NCI-H1417 treated with DMSO at 0.1 percent for 48 hours (cell line): ENCODE measurements at regions not wholly inside any gene's neighbourhood (a gene's known extent, or its start where the extent isn't known, plus 50 kb on each side); places are given as distances from the start of the nearest gene placed in this dataset.

Source experiments
- DNase-seq: peaks from one replicate; lab custom pipeline; 2025; lab: John Stamatoyannopoulos, UW

GRCh38 chr17:77394540-77395295 lies 253.9 kb downstream of the SEC14L1 start:
- no peak for DNase-seq

GRCh38 chr17:77395501-77396048 lies 254.8 kb downstream of the SEC14L1 start:
- DNase-seq: no peak

GRCh38 chr17:77396610-77397009 lies 255.8 kb downstream of the SEC14L1 start:
- no peak for DNase-seq

- DNase-seq: no peak
These were observed 257.5 kb downstream of the SEC14L1 start for GRCh38 chr17:77398274-77398673.

GRCh38 chr17:77399319-77399957 lies 258.7 kb downstream of the SEC14L1 start:
- no peak for DNase-seq

GRCh38 chr17:77400445-77400870 lies 259.7 kb downstream of the SEC14L1 start:
- no peak for DNase-seq

- no peak for DNase-seq
These were observed 261.5 kb downstream of the SEC14L1 start for GRCh38 chr17:77402159-77402731.

GRCh38 chr17:77403854-77404253 lies 263.1 kb downstream of the SEC14L1 start:
- no peak for DNase-seq

GRCh38 chr17:77404812-77405581 lies 264.2 kb downstream of the SEC14L1 start:
- no peak for DNase-seq

- DNase-seq: no peak
These were observed 265.3 kb downstream of the SEC14L1 start for GRCh38 chr17:77405867-77406732.

GRCh38 chr17:77407321-77408277 lies 266.8 kb downstream of the SEC14L1 start:
- DNase-seq: no peak

- no peak for DNase-seq
These were observed 267.5 kb downstream of the SEC14L1 start for GRCh38 chr17:77408284-77408683.

GRCh38 chr17:77409282-77410161 lies 268.8 kb downstream of the SEC14L1 start:
- DNase-seq: no peak

GRCh38 chr17:77410470-77410869 lies 269.7 kb downstream of the SEC14L1 start:
- DNase-seq: no peak

- no peak for DNase-seq
These were observed 274.1 kb downstream of the SEC14L1 start for GRCh38 chr17:77414811-77415400.

GRCh38 chr17:77416105-77416713 lies 275.4 kb downstream of the SEC14L1 start:
- DNase-seq: no peak

GRCh38 chr17:77417575-77417974 lies 276.8 kb downstream of the SEC14L1 start:
- DNase-seq: no peak

GRCh38 chr17:77418609-77419008 lies 277.8 kb downstream of the SEC14L1 start:
- DNase-seq: no peak
